ENCODE measurements at regions not wholly inside any gene's neighbourhood (a gene's known extent, or its start where the extent isn't known, plus 50 kb on each side); places are given as distances from the start of the nearest gene placed in this dataset.
"Not testable (repeated sequence)": the region's sequence is repeated elsewhere in the genome, so short reads cannot be mapped to it uniquely, and the experiment has no call there.

GRCh38 chr9:113739605-113740507, 136.3 kb upstream of the ZNF618 start:
- DNase-seq (ENCODE audit: low read depth in 2 of 2): not testable (repeated sequence)

GRCh38 chr9:113740508-113741500, 135.3 kb upstream of the ZNF618 start:
- not testable (repeated sequence) for DNase-seq (ENCODE audit: low read depth in 2 of 2)

GRCh38 chr9:113741886-113742854, 133.9 kb upstream of the ZNF618 start:
- DNase-seq (ENCODE audit: low read depth in 2 of 2): no peak

GRCh38 chr9:113742878-113743277, 133.2 kb upstream of the ZNF618 start:
- DNase-seq (ENCODE audit: low read depth in 2 of 2): no peak

- no peak for DNase-seq (ENCODE audit: low read depth in 2 of 2)
Observed at GRCh38 chr9:113746486-113746885, 129.6 kb upstream of the ZNF618 start.

GRCh38 chr9:113748135-113748534, 128.0 kb upstream of the ZNF618 start:
- DNase-seq (ENCODE audit: low read depth in 2 of 2): no peak

GRCh38 chr9:113753398-113754119, 122.5 kb upstream of the ZNF618 start:
- no peak for DNase-seq (ENCODE audit: low read depth in 2 of 2)

GRCh38 chr9:113754739-113755138, 121.4 kb upstream of the ZNF618 start:
- DNase-seq (ENCODE audit: low read depth in 2 of 2): no peak

GRCh38 chr9:113755433-113755832, 120.7 kb upstream of the ZNF618 start:
- DNase-seq (ENCODE audit: low read depth in 2 of 2): no peak

- DNase-seq (ENCODE audit: low read depth in 2 of 2): no peak
Observed at GRCh38 chr9:113756476-113757192, 119.5 kb upstream of the ZNF618 start.

GRCh38 chr9:113763429-113763828, 112.7 kb upstream of the ZNF618 start:
- no peak for DNase-seq (ENCODE audit: low read depth in 2 of 2)

- no peak for DNase-seq (ENCODE audit: low read depth in 2 of 2)
Observed at GRCh38 chr9:113764572-113764971, 111.5 kb upstream of the ZNF618 start.

GRCh38 chr9:113769412-113769811, 106.7 kb upstream of the ZNF618 start:
- no peak for DNase-seq (ENCODE audit: low read depth in 2 of 2)

- no peak for DNase-seq (ENCODE audit: low read depth in 2 of 2)
Observed at GRCh38 chr9:113770396-113770795, 105.7 kb upstream of the ZNF618 start.

- no peak for DNase-seq (ENCODE audit: low read depth in 2 of 2)
Observed at GRCh38 chr9:113771199-113771598, 104.9 kb upstream of the ZNF618 start.

GRCh38 chr9:113772121-113772810, 103.8 kb upstream of the ZNF618 start:
- no peak for DNase-seq (ENCODE audit: low read depth in 2 of 2)

- no peak for DNase-seq (ENCODE audit: low read depth in 2 of 2)
Observed at GRCh38 chr9:113774963-113775362, 101.1 kb upstream of the ZNF618 start.

- DNase-seq (ENCODE audit: low read depth in 2 of 2): no peak
Observed at GRCh38 chr9:113775749-113776148, 100.4 kb upstream of the ZNF618 start.

- no peak for DNase-seq (ENCODE audit: low read depth in 2 of 2)
Observed at GRCh38 chr9:113776194-113776593, 99.9 kb upstream of the ZNF618 start.

All from stimulated activated CD8-positive, alpha-beta memory T cell treated with anti-CD3 and anti-CD28 coated beads, Interleukin-2, amount 100 ng/mL, for 1 hour (primary cell).